HepG2 (cell line): ENCODE measurements at regions not wholly inside any gene's neighbourhood (a gene's known extent, or its start where the extent isn't known, plus 50 kb on each side); places are given as distances from the start of the nearest gene placed in this dataset.

Source experiments
- ATAC-seq: fragments of 200-7000 bp; cut with Tn5 transposase; 3 replicates; pipeline ENCODE4 v1.9.1; 2020; ENCODE audit warnings: mild to moderate bottlenecking, moderate library complexity
- BruUV-seq: library from RNA; stranded (reverse); fragments of 400-500 nt; replicated peaks from 2 replicates; lab custom pipeline; 2021; lab: Mats Ljungman, UMichigan
- CTCF ChIA-PET: fragments of 300-600 bp; formaldehyde crosslinking; extraction: SDS; loops from one replicate; lab custom pipeline; 2021; ENCODE audit warnings: low total read pairs, inconsistent platforms, low intra/inter-chr PET ratio; lab: Yijun Ruan, JAX
- POLR2A ChIA-PET: fragments of 350-600 bp; sonication (Branson Sonifier 250); formaldehyde crosslinking; loops from one replicate; lab custom pipeline; 2020; ENCODE audit warnings: antibody characterized with exemption, inconsistent platforms; lab: Yijun Ruan, JAX
- DNase-seq: peaks from one replicate; pipeline ENCODE4 v3.0.0-alpha.2; 2015; ENCODE audit warnings: low spot score
- FAIRE-seq: peaks from 3 replicates; lab custom pipeline; 2011; peaks lifted over from hg19 to GRCh38; lab: Jason Lieb, UNC
- H2AFZ ChIP-seq: one replicate; pipeline ENCODE4 v1.6.1; 2011; ENCODE audit warnings: low read length, inconsistent platforms
- H3K27ac ChIP-seq: fragments of 300-600 bp; 3 replicates; pipeline ENCODE4 v1.8.0; 2011; ENCODE audit warnings: mixed run types, mild to moderate bottlenecking, mixed read lengths, low read length, inconsistent platforms; ENCODE audit not compliant: insufficient read depth; ENCODE audit errors: extremely low read length
- H3K27me3 ChIP-seq, 2 experiments: fragments of 200-600 bp in 1 of 2; 2 replicates in 1 of 2; 3 replicates in 1 of 2; pipeline versions ENCODE4 v1.6.0 to v1.8.0; 2011; ENCODE audit warnings: low read length in 2 of 2, mild to moderate bottlenecking in 2 of 2, moderate library complexity in 2 of 2, inconsistent platforms in 1 of 2; ENCODE audit not compliant: insufficient read depth in 2 of 2, control insufficient read depth in 1 of 2
- H3K36me3 ChIP-seq, 2 experiments: fragments of 200-600 bp in 1 of 2; replicated peaks in 1 of 2; 2 replicates in 1 of 2; 3 replicates in 1 of 2; pipeline versions ENCODE4 v1.5.1 to v1.8.0; 2011; ENCODE audit warnings: low read length in 2 of 2, inconsistent platforms in 1 of 2; ENCODE audit not compliant: insufficient read depth in 2 of 2, control insufficient read depth in 1 of 2
- H3K4me1 ChIP-seq: 2 replicates; pipeline ENCODE4 v1.5.1; 2012; ENCODE audit warnings: low read length, inconsistent platforms; ENCODE audit not compliant: insufficient read depth
- H3K4me2 ChIP-seq: 2 replicates; pipeline ENCODE4 v1.6.0; 2011; ENCODE audit warnings: low read depth, low read length, inconsistent platforms
- H3K4me3 ChIP-seq, 3 experiments: fragments of 200-600 bp in 1 of 3; sonication (generic), shearing (Covaris generic) in 1 of 3; replicated peaks in 1 of 3; 2 replicates each; pipeline ENCODE4 v1.5.1; 2011 to 2016; ENCODE audit warnings: low read length in 3 of 3, inconsistent platforms in 2 of 3, low read depth in 2 of 3, mild to moderate bottlenecking in 2 of 3, control low read depth in 1 of 3, mixed read lengths in 1 of 3; ENCODE audit not compliant: insufficient read depth in 1 of 3
- H3K79me2 ChIP-seq: one replicate; pipeline ENCODE4 v1.6.1; 2011; ENCODE audit warnings: low read length, inconsistent platforms; ENCODE audit not compliant: insufficient read depth
- H3K9ac ChIP-seq: 2 replicates; pipeline ENCODE4 v1.6.0; 2011; ENCODE audit warnings: mild to moderate bottlenecking, low read depth, low read length, inconsistent platforms; ENCODE audit not compliant: insufficient read depth
- H3K9me3 ChIP-seq: 2 replicates; pipeline ENCODE4 v1.5.1; 2012; ENCODE audit warnings: mild to moderate bottlenecking, low read length
- H4K20me1 ChIP-seq: 2 replicates; pipeline ENCODE4 v1.6.0; 2011; ENCODE audit warnings: inconsistent platforms, mild to moderate bottlenecking, low read length, moderate library complexity; ENCODE audit not compliant: insufficient read depth
- HES4 ChIP-seq: sonication (generic); formaldehyde crosslinking; IDR thresholded peaks from 2 replicates; pipeline ENCODE4 v1.9.0; 2021; ENCODE audit warnings: mild to moderate bottlenecking, missing genetic modification reagents, borderline replicate concordance
- HMG20B ChIP-seq: conservative IDR thresholded peaks from 2 replicates; pipeline ENCODE4 v1.6.1; 2016; ENCODE audit warnings: missing genetic modification reagents, missing compliant biosample characterization
- IRX3 ChIP-seq: sonication (generic); formaldehyde crosslinking; IDR thresholded peaks from 2 replicates; pipeline ENCODE4 v1.8.1; 2023; ENCODE audit warnings: mild to moderate bottlenecking, low read depth, missing genetic modification reagents, borderline replicate concordance
- NCOA2 ChIP-seq: sonication (generic); formaldehyde crosslinking; IDR thresholded peaks from 2 replicates; pipeline ENCODE4 v1.8.0; 2022; ENCODE audit warnings: inconsistent platforms
- SKI ChIP-seq: fragments of 450-650 bp; IDR thresholded peaks from one replicate; pipeline ENCODE4 v1.6.1; 2018; ENCODE audit warnings: mild to moderate bottlenecking; ENCODE audit not compliant: partially characterized antibody
- TAF15 ChIP-seq: fragments of 200-400 bp; formaldehyde crosslinking; IDR thresholded peaks from one replicate; pipeline ENCODE4 v1.6.1; 2018; ENCODE audit warnings: mild to moderate bottlenecking, low read depth, low read length; ENCODE audit not compliant: poor library complexity, severe bottlenecking
- TGIF2 ChIP-seq: IDR thresholded peaks from 2 replicates; pipeline ENCODE4 v1.6.1; 2016; ENCODE audit warnings: control low read depth, missing compliant biosample characterization
- ZNF12 ChIP-seq: sonication (generic); formaldehyde crosslinking; IDR thresholded peaks from 2 replicates; pipeline ENCODE4 v1.5.0; 2020; ENCODE audit warnings: missing genetic modification reagents
- ZNF292 ChIP-seq: sonication (generic); formaldehyde crosslinking; IDR thresholded peaks from 2 replicates; pipeline ENCODE4 v1.8.1; 2022; ENCODE audit warnings: mild to moderate bottlenecking, low read depth, missing genetic modification reagents, borderline replicate concordance
- ZNF629 ChIP-seq: sonication (generic); formaldehyde crosslinking; conservative IDR thresholded peaks from 2 replicates; pipeline ENCODE4 v1.5.0; 2020; ENCODE audit warnings: missing genetic modification reagents
- ZNF839 ChIP-seq: sonication (generic); formaldehyde crosslinking; IDR thresholded peaks from 2 replicates; pipeline ENCODE4 v1.4.0; 2020; ENCODE audit warnings: missing genetic modification reagents, mild to moderate bottlenecking, borderline replicate concordance
- ZNF879 ChIP-seq: sonication (generic); formaldehyde crosslinking; IDR thresholded peaks from 2 replicates; pipeline ENCODE4 v1.8.1; 2023; ENCODE audit warnings: missing genetic modification reagents
- ZSCAN12 ChIP-seq: sonication (generic); formaldehyde crosslinking; IDR thresholded peaks from 2 replicates; pipeline ENCODE4 v1.9.0; 2021; ENCODE audit warnings: mild to moderate bottlenecking, missing genetic modification reagents
- WGBS: methylation state at CpG from one replicate; pipeline ENCODE4 v1.1.6; 2017; ENCODE audit warnings: low lambda C conversion rate; 5-methylcytosine and 5-hydroxymethylcytosine counted together
- in situ Hi-C: cut with HindIII; loops from 2 replicates; pipeline ENCODE4 v1.10.0; 2017; ENCODE audit warnings: low pct_unique_long_range_greater_than_20kb; ENCODE audit not compliant: extremely low pct_ligation_motif_present
- intact Hi-C: fragments of 100-400 bp; cut with micrococcal nuclease; formaldehyde crosslinking; loops from one replicate; pipeline ENCODE4 v1.10.0; 2022; ENCODE audit not compliant: unreplicated experiment
- TF ChIP-seq, protein P1 (sequence below): sonication (generic); formaldehyde crosslinking; IDR thresholded peaks from 2 replicates; pipeline ENCODE4 v1.8.0; 2022; ENCODE audit warnings: mild to moderate bottlenecking, missing genetic modification reagents, borderline replicate concordance
- TF ChIP-seq, protein P2 (sequence below): IDR thresholded peaks from 2 replicates; pipeline ENCODE4 v1.6.1; 2016; ENCODE audit warnings: low read depth
- TF ChIP-seq, protein P3 (sequence below): sonication (generic); formaldehyde crosslinking; IDR thresholded peaks from 2 replicates; pipeline ENCODE4 v1.4.0; 2020; ENCODE audit warnings: missing genetic modification reagents, mild to moderate bottlenecking, borderline replicate concordance
- TF ChIP-seq, protein P4 (sequence below): IDR thresholded peaks from 2 replicates; pipeline ENCODE4 v1.6.1; 2016; ENCODE audit warnings: mild to moderate bottlenecking

DNA sequence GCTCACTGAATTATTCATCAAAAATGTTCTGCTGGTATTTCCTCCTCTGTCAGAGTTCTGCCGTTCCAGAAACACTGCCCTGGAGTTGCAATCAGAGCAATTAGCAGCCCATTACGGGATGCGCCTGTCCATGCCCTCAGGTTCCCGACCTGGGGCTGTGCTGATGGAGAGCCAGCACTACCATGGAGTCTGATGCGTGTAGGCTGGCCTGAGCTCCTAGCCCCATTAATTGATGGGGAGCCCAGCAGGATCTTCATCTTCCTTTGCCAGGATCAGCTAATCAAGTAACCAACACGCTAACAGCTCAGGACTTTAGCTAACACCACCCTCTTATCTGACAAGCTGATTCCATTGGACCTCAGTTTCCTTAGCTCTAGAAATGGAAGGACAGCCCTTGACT is 164.2 kb downstream of the ABHD5 start:
- H3K9me3 ChIP-seq = no peaks in the 10 kb centered on the region
- H3K4me1 ChIP-seq = no peaks in the 10 kb centered on the region
- H2AFZ ChIP-seq = no peak overlapping the region
- no peak overlapping the region for H3K27ac ChIP-seq
- H3K36me3 ChIP-seq = no peaks in the 10 kb centered on the region
- no peaks in the 10 kb centered on the region for H4K20me1 ChIP-seq
- BruUV-seq = no TSS peak
- no peak for FAIRE-seq
- ChIA-PET POLR2A (no interaction called here), CTCF (no interaction called here)
- no peak overlapping the region for H3K4me2 ChIP-seq
- no peak for ATAC-seq
- in situ Hi-C loops (loop anchor here (10.0 kb wide), 1 partner anchor 260 kb away; no protein-coding TSS in a partner anchor), intact Hi-C loops (loop anchor here (10.0 kb wide), 1 partner anchor 260 kb away; no protein-coding TSS in a partner anchor)
- TF ChIP-seq HMG20B (CRISPR knock-in tag) (no peak), ZNF629 (CRISPR knock-in tag) (no peak), ZNF839 (CRISPR knock-in tag) (no peak), ZNF12 (CRISPR knock-in tag) (no peak), TAF15 (no peak), NCOA2 (no peak), SKI (no peak), TGIF2 (CRISPR knock-in tag) (no peak), ZNF879 (CRISPR knock-in tag) (no peak), HES4 (CRISPR knock-in tag) (no peak), ZNF292 (CRISPR knock-in tag) (no peak), ZSCAN12 (CRISPR knock-in tag) (no peak), IRX3 (no peak)
- TF ChIP-seq, protein P1, sequence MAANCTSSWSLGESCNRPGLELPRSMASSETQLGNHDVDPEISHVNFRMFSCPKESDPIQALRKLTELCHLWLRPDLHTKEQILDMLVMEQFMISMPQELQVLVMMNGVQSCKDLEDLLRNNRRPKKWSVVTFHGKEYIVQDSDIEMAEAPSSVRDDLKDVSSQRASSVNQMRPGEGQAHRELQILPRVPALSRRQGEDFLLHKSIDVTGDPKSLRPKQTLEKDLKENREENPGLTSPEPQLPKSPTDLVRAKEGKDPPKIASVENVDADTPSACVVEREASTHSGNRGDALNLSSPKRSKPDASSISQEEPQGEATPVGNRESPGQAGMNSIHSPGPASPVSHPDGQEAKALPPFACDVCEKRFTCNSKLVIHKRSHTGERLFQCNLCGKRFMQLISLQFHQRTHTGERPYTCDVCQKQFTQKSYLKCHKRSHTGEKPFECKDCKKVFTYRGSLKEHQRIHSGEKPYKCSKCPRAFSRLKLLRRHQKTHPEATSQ = no peak
- TF ChIP-seq, protein P2, sequence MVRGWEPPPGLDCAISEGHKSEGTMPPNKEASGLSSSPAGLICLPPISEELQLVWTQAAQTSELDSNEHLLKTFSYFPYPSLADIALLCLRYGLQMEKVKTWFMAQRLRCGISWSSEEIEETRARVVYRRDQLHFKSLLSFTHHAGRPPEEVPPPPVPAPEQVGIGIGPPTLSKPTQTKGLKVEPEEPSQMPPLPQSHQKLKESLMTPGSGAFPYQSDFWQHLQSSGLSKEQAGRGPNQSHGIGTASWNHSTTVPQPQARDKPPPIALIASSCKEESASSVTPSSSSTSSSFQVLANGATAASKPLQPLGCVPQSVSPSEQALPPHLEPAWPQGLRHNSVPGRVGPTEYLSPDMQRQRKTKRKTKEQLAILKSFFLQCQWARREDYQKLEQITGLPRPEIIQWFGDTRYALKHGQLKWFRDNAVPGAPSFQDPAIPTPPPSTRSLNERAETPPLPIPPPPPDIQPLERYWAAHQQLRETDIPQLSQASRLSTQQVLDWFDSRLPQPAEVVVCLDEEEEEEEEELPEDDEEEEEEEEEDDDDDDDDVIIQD (CRISPR knock-in tag) = no peak
- TF ChIP-seq, protein P3, sequence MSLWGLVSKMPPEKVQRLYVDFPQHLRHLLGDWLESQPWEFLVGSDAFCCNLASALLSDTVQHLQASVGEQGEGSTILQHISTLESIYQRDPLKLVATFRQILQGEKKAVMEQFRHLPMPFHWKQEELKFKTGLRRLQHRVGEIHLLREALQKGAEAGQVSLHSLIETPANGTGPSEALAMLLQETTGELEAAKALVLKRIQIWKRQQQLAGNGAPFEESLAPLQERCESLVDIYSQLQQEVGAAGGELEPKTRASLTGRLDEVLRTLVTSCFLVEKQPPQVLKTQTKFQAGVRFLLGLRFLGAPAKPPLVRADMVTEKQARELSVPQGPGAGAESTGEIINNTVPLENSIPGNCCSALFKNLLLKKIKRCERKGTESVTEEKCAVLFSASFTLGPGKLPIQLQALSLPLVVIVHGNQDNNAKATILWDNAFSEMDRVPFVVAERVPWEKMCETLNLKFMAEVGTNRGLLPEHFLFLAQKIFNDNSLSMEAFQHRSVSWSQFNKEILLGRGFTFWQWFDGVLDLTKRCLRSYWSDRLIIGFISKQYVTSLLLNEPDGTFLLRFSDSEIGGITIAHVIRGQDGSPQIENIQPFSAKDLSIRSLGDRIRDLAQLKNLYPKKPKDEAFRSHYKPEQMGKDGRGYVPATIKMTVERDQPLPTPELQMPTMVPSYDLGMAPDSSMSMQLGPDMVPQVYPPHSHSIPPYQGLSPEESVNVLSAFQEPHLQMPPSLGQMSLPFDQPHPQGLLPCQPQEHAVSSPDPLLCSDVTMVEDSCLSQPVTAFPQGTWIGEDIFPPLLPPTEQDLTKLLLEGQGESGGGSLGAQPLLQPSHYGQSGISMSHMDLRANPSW (CRISPR knock-in tag) = no peak
- TF ChIP-seq, protein P4, sequence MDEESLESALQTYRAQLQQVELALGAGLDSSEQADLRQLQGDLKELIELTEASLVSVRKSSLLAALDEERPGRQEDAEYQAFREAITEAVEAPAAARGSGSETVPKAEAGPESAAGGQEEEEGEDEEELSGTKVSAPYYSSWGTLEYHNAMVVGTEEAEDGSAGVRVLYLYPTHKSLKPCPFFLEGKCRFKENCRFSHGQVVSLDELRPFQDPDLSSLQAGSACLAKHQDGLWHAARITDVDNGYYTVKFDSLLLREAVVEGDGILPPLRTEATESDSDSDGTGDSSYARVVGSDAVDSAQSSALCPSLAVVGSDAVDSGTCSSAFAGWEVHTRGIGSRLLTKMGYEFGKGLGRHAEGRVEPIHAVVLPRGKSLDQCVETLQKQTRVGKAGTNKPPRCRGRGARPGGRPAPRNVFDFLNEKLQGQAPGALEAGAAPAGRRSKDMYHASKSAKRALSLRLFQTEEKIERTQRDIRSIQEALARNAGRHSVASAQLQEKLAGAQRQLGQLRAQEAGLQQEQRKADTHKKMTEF (CRISPR knock-in tag) = no peak
- DNase-seq = no peak
- no peak overlapping the region for H3K9ac ChIP-seq
- peaks cover under 1 to 7% of the 10 kb centered on the region in 2 experiments; a peak in 3 of 5 replicates for H3K27me3 ChIP-seq
- no peaks in the 10 kb centered on the region for H3K79me2 ChIP-seq
- WGBS = 28% methylated on average over 6 of the region's 6 CpGs
- H3K4me3 ChIP-seq = no peak overlapping the region
